Nephron progenitor cell (in vitro differentiated cells): ENCODE measurements at regions not wholly inside any gene's neighbourhood (a gene's known extent, or its start where the extent isn't known, plus 50 kb on each side); places are given as distances from the start of the nearest gene placed in this dataset.

Experiments
- DNase-seq: peaks from one replicate; pipeline ENCODE4 v3.0.0; 2021
- H3K27ac Mint-ChIP-seq: 2 replicates; pipeline ENCODE4 v1.8.0; 2021; ENCODE audit warnings: mild to moderate bottlenecking, moderate library complexity, mixed read lengths
- H3K27me3 Mint-ChIP-seq: 2 replicates; pipeline ENCODE4 v1.8.0; 2021; ENCODE audit warnings: mild to moderate bottlenecking, low read depth, mixed read lengths; ENCODE audit not compliant: poor library complexity
- H3K36me3 Mint-ChIP-seq: 2 replicates; pipeline ENCODE4 v1.8.0; 2021; ENCODE audit warnings: low read depth, mixed read lengths
- H3K4me1 Mint-ChIP-seq: 2 replicates; pipeline ENCODE4 v1.8.0; 2021; ENCODE audit warnings: mixed read lengths
- H3K4me3 Mint-ChIP-seq: 2 replicates; pipeline ENCODE4 v1.8.0; 2021; ENCODE audit warnings: mild to moderate bottlenecking, moderate library complexity, mixed read lengths
- H3K9me3 Mint-ChIP-seq: 2 replicates; pipeline ENCODE4 v1.8.0; 2021; ENCODE audit warnings: mild to moderate bottlenecking, moderate library complexity, mixed read lengths
- CTCF ChIP-seq: fragments of 200-600 bp; sonication (generic); IDR thresholded peaks from 2 replicates; pipeline ENCODE4 v1.5.0; 2021; ENCODE audit warnings: antibody characterized with exemption

DNA sequence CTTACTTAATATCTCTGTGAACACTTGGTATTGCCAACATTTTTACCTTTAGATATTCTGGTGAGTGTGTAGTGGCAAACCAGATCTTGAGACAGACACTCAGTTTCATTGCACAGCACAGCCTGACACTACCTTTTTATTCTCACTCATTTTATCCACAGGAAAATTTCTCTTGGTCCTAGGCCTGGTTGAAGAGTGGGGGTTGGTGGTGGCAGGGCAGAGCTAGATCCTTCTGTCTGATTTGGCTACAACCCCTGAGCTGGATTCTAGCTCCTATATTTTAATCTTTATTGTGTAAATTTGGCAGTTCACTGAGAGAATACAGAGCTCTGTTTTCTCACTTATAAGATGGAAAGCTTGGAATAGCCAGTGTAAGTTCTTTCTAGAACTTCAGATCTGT is 396.9 kb downstream of the LRIG3 start:
- no peak for TF ChIP-seq CTCF
- Mint-ChIP-seq H3K27ac (no peak overlapping the region), H3K27me3 (no peaks in the 10 kb centered on the region), H3K9me3 (peaks cover 14% of the 10 kb centered on the region), H3K4me3 (no peak overlapping the region), H3K36me3 (peaks cover 6% of the 10 kb centered on the region), H3K4me1 (no peaks in the 10 kb centered on the region)
- DNase-seq: no peak

DNA sequence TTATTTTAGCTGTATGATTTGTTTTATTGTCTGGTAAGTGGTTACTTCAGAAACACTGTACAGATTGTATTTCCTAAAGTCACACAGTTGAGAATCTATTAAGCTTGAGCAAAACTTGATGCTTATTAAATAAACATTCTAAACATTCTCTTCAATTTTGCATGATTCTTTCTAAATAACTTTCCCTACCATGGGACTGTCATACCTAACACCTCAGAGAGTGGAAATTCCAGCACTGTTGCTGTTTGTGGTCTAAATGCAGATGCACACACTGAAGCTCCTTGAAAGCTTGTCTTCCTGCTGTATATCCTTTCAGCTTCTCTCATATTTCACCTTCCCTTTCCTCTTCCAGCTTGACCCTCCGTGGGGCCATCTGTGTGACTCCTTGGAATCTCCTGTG is 392.0 kb downstream of the LRIG3 start:
- Mint-ChIP-seq H3K27me3 (no peaks in the 10 kb centered on the region), H3K27ac (no peak overlapping the region), H3K4me1 (no peaks in the 10 kb centered on the region), H3K9me3 (peaks cover 5% of the 10 kb centered on the region), H3K36me3 (no peaks in the 10 kb centered on the region), H3K4me3 (no peak overlapping the region)
- DNase-seq: no peak
- TF ChIP-seq CTCF: no peak

- no peak overlapping the region for H3K27ac Mint-ChIP-seq
- H3K9me3 Mint-ChIP-seq: peaks cover 5% of the 10 kb centered on the region
- no peak for DNase-seq
- H3K36me3 Mint-ChIP-seq: no peaks in the 10 kb centered on the region
- no peaks in the 10 kb centered on the region for H3K4me1 Mint-ChIP-seq
- H3K4me3 Mint-ChIP-seq: no peak overlapping the region
- no peaks in the 10 kb centered on the region for H3K27me3 Mint-ChIP-seq
- TF ChIP-seq CTCF: no peak
These were observed 391.1 kb downstream of the LRIG3 start for GRCh38 chr12:58529114-58529665.

DNA sequence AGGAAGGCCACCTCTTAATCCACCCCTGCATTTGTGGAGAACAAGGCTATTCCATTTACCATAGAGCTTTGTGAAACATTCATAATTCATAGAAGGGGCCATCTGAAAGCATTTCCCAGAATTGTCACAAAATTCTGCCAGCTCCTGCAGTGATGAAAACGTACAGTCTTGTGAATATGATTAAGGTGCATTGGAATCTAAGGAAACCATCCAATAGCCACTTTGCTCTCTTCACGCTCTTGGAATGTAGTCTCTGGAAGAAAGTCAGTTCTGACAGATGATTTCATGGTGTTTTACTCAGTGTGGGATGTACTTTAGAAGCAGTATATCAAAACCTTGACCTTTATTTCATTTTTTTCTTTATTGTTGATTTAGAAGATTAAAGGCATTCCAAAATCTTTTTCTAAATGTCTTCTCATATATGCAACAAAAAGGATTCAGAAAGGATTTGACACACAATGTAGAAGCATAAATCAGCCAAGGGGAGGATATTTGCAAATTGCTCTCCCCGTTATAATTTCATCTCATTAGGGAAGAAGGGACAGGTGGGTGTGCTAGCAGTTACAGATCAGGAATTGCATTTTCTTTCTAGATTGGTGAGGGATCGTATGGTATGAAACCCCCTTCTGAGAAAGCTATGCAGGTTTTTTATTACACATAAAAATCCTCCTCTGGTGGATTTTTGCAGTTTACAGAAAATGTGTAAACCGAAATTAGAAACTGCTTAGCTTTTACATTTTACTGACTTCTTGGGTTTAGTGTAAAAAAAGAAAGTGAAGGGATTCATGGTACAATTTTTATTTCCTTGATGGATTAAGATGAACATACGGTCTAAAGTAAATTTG is 390.2 kb downstream of the LRIG3 start:
- no peak for DNase-seq
- H3K9me3 Mint-ChIP-seq: peaks cover 5% of the 10 kb centered on the region
- no peak for TF ChIP-seq CTCF
- no peaks in the 10 kb centered on the region for H3K27me3 Mint-ChIP-seq
- H3K4me1 Mint-ChIP-seq: no peaks in the 10 kb centered on the region
- H3K36me3 Mint-ChIP-seq: no peaks in the 10 kb centered on the region
- no peak overlapping the region for H3K27ac Mint-ChIP-seq
- no peak overlapping the region for H3K4me3 Mint-ChIP-seq

GRCh38 chr12:58530742-58531062 is 389.6 kb downstream of the LRIG3 start:
- no peak for TF ChIP-seq CTCF
- DNase-seq: no peak
- H3K27me3 Mint-ChIP-seq: no peaks in the 10 kb centered on the region
- no peak overlapping the region for H3K4me3 Mint-ChIP-seq
- no peak overlapping the region for H3K27ac Mint-ChIP-seq
- H3K36me3 Mint-ChIP-seq: no peaks in the 10 kb centered on the region
- peaks cover 5% of the 10 kb centered on the region for H3K9me3 Mint-ChIP-seq
- no peaks in the 10 kb centered on the region for H3K4me1 Mint-ChIP-seq
